HG03575 (cell line): ENCODE measurements at regions not wholly inside any gene's neighbourhood (a gene's known extent, or its start where the extent isn't known, plus 50 kb on each side); places are given as distances from the start of the nearest gene placed in this dataset.

Source experiments
- ATAC-seq: cut with Tn5 transposase; IDR thresholded peaks from one replicate; pipeline ENCODE4 v1.9.1; 2021; ENCODE audit not compliant: unreplicated experiment, insufficient number of reproducible peaks, low FRiP score; ENCODE audit errors: extremely low read depth

DNA sequence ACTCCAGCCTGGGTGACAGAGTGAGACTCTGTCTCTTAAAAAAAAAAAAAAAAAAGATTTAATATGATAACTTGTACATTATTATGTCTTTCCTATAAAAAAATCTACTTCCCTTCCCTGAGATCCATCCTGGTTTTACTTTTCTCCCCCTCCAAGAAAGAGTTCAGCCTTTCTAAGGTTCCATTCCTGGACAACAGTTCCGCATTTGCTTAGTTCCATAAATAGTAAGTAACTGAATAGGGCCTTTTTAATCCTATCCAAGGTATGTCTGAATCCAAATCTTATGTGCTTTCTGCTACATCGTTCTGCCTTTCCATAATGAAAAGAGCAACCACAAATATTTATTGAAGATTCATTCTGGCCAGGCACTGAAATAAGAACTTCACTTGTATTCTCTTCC lies 187.8 kb downstream of the DACT1 start:
- ATAC-seq = no peak

DNA sequence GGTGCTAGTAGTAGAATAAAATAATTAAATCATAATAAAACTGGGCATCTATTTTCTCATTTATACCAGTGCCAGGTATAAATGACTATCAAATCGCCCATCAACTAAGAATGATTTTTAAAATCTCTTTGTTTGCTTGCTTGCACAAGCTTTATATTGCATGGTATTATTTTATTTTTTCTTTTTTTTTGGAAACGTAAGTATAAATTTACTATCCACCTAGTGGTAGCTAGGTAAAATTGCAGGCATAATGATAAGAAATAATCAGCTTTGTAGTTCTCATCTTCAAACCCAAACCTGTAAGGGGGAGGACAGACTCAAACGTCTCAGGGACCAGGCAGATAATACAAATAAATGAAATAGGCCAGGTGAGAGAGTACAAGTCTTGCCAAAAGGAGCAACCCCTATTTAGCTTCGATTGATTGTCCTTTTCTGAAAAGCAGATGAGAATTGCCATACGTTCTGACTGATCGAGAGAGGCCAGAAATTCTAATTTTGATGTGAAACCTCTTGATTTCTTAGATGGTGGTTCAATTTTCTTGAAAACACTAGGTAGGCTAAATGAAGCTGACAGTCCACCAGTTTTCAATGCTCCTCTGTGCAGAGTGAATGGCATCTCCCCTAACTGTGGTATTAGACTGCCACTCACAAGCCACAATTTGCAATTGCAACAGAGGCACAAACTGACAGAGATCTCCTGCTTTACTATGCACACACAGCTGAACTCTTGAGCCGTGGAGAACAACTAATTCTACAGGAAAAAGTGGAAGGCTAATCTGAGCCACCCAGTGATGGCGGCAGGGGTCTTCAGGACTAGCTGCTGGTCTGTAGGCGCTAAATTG lies 189.3 kb downstream of the DACT1 start:
- ATAC-seq = no peak

GRCh38 chr14:58828298-58828697 lies 190.5 kb downstream of the DACT1 start:
- ATAC-seq = no peak

DNA sequence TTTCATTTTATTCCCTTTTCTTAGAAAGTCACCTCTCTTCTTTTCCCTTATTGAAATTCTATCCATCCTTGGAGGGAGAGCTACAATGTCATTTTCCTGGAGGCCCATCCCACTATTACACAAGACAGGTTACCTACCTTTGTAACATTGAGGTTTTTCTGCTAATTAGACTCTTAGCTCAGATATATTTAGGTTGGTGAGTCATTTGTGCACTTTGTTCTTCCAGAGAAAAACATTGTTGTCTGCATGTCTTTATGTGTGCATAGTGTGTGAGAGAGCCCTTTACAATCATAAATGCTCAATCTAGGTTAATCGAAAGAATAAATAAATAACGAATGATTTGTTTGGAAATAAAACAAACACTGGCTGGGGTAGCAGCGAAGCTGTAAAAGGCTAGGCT lies 191.8 kb downstream of the DACT1 start:
- ATAC-seq = no peak

DNA sequence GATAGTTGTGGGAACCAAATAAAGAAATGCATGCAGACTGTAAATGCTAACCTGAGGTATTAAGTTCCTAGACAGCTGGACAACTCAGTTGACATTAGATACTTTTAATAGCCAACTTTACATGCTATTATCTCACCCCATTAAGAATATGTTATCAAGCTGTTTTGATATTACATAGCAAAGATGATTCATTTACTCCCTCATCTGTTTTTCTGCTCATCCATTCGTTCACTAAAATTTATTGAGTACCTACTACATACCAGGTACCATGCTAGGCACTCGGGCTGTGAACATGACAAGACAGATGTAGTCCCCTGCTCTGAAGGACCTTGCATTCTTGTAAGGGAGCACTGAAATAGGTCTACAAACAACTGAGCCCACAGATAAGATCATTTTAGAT lies 192.4 kb downstream of the DACT1 start:
- no peak for ATAC-seq

GRCh38 chr14:58832095-58832521 lies 194.3 kb downstream of the DACT1 start:
- no peak for ATAC-seq

- no peak for ATAC-seq
These were observed 196.0 kb downstream of the DACT1 start for GRCh38 chr14:58833634-58834378.

DNA sequence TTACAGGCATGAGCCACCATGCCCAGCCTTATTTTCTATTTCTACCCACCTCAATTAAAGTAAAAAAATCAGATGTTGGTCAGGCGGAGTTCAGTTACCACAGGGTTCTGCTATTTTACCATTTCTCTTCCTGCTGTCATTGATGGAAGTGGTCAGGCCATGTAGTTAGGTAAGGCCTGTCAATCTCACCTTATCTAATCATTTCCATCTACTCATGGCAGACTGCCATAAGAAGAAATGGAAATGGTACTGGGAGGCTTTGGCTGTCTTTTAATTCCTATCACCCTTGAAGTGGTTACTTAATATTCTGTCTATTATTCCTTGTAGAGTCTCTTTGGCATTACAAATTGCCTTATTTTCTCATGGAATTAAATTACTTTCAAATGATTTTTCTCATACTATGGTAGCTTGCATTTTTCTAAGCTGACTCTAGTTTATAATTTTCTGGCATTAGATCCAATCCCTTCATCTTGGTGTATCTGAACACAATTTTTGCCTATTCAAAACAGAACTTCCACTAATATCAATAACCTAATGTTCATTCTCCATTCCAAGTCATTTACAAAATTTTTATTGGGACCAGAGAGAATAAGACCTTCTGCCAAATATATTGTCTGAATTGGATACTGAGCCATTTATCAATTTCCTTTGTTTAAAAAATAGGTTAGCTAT lies 198.7 kb downstream of the DACT1 start:
- ATAC-seq = no peak

DNA sequence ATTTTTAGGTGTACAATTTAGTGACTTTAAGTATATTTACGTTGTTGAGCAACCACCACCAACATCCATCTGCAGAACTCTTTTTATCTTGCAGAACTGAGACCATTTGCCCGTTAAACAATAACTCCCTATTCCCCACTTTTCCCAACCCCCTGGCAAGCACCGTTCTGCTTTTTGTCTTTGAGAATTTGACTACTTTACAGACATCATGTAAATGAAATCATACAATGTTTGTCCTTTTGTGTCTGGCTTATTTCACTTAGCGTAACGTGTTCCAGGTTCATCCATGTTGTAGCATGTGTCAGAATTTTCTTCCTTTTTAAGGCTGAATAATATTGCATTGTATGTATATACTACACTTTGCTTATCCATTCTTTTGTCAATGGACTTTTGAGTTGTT lies 201.5 kb downstream of the DACT1 start:
- no peak for ATAC-seq

DNA sequence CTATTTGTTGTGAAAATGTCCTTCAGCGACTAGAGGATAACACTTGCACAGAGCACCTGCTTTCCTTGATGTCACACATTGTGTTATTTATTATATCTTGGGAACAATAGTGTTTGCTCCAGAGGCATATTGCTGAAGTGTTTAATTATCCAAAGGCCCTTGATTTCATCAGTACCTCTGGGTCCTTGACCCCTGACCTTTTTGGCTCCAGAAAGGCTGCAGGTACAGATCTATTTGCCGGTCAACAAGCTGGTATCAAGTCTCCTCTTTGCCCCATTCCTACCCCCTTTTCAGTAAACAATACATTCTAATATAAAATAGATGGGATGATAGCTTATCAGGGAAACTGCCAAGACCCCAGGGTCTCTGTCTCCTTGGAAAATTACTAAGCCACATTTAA lies 206.8 kb downstream of the DACT1 start:
- ATAC-seq = no peak

DNA sequence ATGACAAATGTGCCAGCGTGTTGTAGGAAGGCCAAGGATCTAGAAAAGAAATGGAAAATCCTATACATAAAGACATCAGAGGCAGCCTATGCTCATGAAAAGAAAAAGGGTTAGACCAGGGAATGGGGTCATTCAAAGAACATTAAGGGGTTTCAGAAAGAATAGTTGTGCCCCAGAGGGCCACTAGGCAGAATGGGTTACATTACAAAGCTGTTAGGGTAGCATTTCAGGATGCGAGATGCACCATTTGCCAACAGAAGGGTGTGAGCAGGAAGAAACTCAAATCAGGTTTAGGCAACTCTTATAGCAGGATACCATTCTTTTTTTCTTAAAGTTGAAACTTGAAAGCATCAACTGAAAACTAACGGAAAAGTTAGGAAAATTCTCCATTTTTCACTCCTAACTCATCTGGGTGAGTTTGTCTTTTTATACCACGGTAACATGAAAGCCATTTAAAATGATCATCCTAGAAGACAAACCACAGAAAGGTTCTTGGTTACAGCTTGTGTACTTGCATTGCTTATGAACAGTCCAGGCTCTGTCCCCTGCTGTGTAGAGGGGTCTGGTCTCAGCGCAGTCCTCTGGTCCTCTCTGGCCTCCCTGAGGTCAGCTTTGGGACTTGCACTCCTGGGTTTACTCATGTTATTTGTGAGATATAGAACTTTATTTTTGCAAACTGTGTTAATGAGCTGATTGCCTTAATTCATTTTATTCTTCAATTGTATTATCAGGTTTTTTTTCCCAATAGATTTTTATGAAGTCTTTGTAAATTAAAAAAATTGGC lies 209.1 kb downstream of the DACT1 start:
- no peak for ATAC-seq

DNA sequence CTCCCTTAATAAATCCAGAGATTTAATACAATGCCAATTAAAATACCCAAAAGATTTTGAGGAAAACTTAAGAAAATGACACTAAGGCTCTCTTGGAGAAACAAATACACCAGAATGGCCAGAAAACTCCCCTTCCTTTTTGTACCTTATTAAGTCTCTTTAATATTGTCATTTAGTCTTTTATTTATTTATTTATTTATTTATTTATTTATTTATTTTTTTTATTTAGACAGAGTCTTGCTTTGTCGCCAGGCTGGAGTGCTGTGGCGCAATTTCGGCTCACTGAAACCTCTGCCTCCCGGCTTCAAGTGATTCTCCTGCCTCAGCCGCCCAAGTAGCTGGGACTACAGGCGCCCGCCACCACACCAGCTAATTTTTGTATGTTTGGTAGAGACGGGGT lies 210.6 kb downstream of the DACT1 start:
- ATAC-seq = no peak

GRCh38 chr14:58849601-58850000 lies 211.8 kb downstream of the DACT1 start:
- no peak for ATAC-seq

DNA sequence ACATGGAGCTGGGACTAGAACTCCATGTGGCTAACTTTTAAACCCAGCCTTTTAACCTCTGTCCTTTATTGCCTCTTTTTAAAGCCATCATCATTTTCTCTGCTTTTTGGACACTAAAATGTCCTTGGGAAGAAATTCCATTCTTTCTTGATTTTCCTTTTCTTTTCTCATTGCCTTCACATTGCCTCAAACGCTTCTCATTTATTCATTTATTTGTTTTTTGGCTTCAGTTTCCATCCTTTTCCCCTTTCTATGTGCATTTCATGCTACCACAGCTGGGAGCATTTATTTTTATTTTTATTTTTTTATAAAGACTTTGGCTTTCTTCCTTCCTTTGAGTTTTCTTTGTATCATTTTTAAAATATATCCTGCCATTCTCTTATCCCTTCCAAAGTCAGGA lies 212.2 kb downstream of the DACT1 start:
- no peak for ATAC-seq

GRCh38 chr14:58861586-58861985 lies 223.8 kb downstream of the DACT1 start:
- ATAC-seq = no peak

DNA sequence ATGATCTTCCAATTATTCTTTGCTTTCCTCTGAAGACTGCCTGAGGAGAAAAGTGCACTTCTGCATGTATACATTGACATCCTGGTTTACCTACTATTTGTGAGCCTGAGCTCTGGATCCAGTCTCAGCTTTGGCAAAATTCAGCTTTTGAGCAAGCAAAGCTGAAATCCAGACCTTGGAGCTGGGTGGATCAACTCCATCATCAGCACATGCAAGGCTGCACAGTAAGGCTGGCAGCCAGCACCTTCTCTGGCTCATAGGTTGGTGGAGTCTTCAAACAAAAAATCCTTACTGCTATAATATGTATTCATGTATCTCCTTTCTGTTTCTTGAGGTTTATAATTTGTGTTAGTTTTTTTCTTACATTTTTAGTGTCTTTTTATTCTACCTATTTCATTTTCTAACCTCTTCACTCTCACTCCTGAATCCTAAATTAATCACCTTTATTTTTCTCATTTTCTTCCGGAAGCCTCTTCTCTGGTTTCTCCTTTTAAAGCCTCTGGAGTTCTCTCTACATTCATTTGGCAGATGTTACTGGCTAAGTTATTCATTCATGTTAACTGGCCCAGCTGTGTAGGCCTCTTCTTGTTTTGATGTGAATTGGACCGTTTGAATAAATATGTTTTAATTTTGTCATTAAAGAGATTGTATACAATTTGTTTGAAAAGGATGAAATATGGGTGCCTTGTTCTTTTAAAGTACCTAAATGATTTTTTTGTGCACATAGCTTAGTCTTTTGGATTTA lies 224.8 kb downstream of the DACT1 start:
- no peak for ATAC-seq

- no peak for ATAC-seq
These were observed 226.0 kb downstream of the DACT1 start for GRCh38 chr14:58863661-58864345.
